CD4-positive, alpha-beta T cell treated with Interleukin-2 at 100 ng/mL for 4 hours (primary cell): ENCODE measurements at regions not wholly inside any gene's neighbourhood (a gene's known extent, or its start where the extent isn't known, plus 50 kb on each side); places are given as distances from the start of the nearest gene placed in this dataset.

Experiments used
- DNase-seq: peaks from one replicate; pipeline ENCODE4 v3.0.0-alpha.2; 2020; ENCODE audit warnings: low spot score

DNA sequence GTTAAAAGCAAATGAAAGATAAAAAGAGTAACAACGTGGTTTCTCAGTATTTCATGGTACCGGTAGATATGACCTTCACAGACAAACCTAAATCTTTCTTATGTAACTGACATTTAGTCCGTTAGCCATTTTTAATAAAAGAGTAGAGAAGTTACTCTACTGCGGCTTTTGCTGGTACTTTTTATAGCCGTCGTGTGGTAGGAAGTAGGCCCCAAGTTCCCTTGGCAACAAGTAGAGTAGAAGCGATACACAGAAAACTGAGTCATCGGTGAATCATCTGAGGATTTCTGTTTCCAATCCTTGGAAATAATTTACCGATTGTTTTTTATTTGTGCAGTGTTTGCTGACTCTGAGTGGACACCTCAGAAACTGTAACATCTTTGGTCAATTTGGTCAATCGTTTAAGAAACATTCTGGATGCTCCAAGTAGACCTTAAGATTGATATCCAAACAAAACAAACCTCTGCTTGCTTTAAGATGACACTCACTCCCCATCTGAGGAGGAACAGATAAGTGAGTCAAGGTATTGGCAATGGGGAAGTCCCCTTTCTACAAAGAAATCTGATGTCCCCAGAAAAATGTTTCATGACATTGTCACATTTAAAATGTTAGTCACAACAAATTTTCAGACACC, 63.9 kb upstream of the AHR start:
- DNase-seq: peak; percentile 93

DNA sequence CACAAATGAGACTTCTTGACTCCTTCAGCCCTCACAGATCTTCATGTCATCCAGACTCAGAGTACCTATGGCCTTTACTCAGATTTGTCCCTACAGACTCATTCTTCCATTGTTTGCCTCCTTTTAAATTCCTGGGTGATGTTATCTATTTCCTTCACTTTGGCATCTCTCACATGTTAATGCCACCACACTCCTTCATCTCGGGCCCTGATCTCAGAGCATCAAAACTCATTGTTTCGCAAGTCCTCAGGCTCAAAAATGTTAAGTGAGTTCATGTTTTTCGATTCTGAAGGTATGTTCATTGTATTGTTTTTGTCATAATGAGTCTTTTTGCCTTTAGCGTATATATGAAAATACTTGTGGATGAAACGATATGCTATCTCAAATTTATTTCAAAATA, 62.3 kb upstream of the AHR start:
- no peak for DNase-seq

DNA sequence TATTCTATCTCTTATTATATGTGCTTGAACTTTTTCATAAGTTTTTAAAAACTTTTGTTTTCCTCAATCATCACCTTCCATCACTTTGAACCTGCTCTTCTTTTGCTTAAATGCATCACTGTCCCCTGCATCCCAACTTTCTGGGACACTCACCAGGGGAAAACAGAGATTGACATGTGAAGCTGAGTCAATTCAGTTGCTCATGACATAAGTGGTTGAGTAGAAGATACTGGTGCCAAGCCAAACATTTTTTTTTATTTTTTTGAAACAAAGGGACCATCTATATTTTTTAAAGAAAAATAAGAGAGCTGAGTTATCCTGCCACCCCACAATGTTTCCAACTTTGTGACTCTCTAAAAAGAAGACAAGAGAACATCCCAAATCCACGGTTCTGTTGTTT, 61.8 kb upstream of the AHR start:
- no peak for DNase-seq

DNA sequence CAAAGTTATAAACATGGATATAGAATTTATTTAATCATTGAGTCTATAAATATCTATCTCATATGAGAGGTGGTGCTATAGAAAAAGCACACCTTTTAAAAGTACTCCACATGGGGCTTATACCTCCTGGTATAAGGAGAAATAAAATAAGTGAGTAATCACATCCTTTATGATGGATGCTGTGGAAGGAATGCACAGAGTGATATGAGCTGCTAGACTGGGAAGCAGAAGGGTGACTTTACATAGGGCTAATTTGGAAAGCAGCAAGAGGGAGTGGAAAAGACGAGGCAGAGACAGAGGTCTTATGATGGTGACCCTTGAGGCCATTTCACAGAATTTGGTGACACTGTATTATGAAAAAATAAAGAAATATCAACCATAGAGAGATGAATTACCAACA, 59.4 kb upstream of the AHR start:
- DNase-seq: no peak

DNA sequence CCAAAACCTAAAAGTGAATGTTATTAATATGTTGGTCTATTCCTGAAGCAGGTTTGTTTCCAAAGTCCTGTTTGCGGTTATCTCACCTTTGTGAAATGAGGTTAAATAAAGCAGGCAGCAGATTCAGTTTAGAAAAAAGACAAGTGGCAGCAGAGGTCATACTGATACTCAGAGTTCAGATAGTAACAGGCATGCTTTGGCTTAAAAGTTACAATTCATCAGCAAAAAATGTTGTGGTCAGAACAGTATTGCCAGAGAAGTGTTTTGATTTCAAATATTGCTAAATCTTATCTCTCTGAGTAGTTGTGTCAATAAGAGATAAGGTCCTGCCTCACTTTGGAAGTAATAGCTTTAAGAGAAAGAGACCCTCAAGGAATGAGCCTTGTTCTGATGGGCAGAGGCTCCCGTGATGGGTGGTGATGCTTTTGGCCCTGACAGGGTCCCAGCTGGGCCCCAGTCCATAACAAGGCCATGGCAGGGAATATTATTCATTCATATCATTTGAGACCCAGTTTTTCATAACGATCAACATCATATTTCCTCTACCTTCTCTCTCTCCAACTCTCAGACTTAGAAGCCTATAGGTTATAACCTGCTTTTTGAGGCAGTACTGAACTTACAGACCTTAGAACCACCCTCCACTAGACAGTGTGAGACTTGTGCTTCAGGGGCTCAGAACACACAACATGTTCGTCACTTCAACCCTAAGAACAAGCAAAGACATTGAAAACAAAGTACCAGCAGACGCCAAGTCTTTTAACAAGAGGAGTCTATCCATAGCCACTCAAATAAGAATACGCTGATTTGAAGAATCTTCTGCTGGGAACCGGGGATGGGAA, 58.5 kb upstream of the AHR start:
- DNase-seq: no peak

DNA sequence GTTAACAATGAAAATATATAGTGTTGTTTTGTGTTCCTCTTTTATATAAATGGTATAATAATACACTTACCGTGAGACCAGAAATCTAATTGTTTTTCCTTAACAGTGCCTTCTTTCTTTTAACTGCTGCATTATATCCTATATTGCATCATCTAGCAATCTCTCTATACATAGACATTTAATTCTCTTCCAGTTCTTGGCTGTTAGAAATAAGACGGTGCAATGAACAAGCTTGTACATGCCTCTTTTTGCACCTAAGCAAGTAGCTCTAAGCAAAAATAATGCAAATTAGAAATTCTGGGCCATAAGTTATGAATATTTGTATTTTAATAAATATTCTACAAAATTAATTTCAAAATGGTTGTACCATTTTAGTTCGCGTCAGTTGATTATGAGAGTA, 55.9 kb upstream of the AHR start:
- DNase-seq: no peak

DNA sequence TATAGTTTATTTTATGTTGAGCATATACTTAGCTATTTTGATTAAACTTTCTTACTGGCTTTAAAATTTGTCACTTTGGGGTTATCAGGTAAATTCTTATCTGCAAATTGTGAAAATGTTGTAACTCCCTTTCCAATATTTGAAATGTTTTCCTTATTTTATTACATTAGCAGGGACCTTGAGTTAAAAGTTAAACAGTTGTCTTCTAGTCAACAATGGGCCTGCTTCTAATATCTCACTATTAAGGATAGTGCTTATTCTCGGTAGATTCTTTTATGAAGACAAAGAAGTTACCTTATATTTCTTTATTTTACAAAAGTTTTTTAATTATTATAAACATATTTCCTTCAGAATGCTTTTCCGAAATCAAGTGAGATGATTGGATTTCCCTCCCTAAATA, 53.7 kb upstream of the AHR start:
- DNase-seq: no peak

DNA sequence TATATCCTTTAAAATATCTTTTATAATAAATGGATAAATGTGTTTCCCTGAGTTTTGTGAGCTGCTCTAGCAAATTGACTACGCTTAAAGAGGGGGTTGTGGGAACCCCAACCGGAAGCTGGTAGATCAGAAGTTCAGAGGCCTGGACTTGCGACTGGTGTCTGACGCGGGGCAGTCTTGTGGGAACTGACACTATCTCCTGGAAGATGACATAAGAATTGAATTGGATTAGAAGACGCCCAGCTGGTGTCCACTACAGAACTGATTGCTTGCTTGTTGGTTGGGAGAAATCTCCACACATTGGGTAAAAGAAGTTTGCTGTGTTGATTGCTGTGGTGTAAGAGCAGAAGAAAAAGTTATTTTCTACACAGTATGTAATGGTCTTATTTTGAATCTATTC, 51.1 kb upstream of the AHR start:
- DNase-seq: no peak

DNA sequence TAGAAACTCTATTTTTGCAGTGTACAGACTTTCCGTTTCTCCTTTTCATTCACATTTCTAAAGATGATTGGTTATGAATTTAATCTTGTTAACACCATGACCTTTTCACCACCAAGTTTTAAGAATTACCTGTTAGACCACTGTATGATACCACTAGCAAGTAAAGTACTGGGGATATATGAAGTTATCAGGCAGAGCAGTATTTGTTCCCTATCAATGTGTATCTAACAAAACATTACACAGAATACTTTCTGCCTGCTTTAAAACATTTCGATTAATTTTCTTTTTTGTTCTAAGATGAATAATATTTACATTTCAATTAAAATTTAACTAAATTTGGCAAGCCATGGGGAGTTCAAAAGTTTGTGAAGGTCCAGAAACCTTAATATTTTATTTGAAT, 49.9 kb upstream of the AHR start:
- no peak for DNase-seq
